HG03460 (cell line): ENCODE measurements at regions not wholly inside any gene's neighbourhood (a gene's known extent, or its start where the extent isn't known, plus 50 kb on each side); places are given as distances from the start of the nearest gene placed in this dataset.

Source experiments
- ATAC-seq: cut with Tn5 transposase; IDR thresholded peaks from one replicate; pipeline ENCODE4 v1.9.1; 2021; ENCODE audit not compliant: unreplicated experiment

- ATAC-seq, result no peak
Observed at GRCh38 chr1:94646786-94647555, 105.4 kb upstream of the F3 start.

- no peak for ATAC-seq
Observed at GRCh38 chr1:94646141-94646643, 104.6 kb upstream of the F3 start.

- ATAC-seq, result no peak
Observed at GRCh38 chr1:94644352-94644751, 102.8 kb upstream of the F3 start.

DNA sequence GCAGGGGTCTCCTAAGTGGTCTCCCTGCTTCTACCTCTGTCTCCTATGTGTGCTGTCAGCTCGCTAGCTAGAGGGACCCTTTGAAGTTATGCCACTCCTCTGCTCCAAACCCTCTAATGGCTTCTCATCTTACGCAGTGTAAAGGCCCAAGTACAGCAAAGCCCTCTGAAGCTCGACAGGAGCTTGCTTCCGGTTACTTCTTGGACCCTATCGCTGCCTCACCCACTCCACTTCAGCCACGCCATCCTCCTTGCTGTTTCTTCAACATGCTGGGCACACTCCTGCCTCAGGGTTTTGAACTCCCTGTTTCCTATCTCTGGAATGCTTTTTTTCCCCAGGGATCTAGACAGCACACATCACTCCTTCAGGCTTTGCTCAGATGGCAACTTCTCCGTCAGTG is 102.3 kb upstream of the F3 start:
- no peak for ATAC-seq

GRCh38 chr1:94642617-94643321 is 101.2 kb upstream of the F3 start:
- ATAC-seq, result no peak

- ATAC-seq, result no peak
Observed at GRCh38 chr1:94641990-94642389, 100.4 kb upstream of the F3 start.

GRCh38 chr1:94640125-94640524 is 98.6 kb upstream of the F3 start:
- ATAC-seq, result no peak

- ATAC-seq, result no peak
Observed at GRCh38 chr1:94637121-94637520, 95.6 kb upstream of the F3 start.

- ATAC-seq, result no peak
Observed at GRCh38 chr1:94636624-94637023, 95.1 kb upstream of the F3 start.

DNA sequence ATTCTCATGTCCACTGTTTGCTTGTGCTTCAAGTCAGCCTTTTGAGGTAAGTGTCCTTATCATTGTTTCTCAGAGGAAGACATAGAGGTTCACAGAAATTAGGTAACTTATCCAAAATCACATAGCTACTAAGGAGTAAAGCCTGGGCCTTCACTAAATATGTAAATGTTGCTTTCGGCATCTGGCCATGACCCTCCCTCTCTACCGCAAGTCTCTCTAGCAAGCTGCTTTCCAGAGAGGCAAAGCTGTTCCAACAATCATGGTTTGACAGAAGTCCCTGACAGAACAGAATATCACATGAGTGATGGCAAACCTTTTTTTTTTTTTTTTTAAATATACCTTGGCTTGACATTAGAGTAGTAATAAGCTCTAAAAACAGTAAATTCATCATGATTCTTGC is 94.5 kb upstream of the F3 start:
- ATAC-seq, result no peak

DNA sequence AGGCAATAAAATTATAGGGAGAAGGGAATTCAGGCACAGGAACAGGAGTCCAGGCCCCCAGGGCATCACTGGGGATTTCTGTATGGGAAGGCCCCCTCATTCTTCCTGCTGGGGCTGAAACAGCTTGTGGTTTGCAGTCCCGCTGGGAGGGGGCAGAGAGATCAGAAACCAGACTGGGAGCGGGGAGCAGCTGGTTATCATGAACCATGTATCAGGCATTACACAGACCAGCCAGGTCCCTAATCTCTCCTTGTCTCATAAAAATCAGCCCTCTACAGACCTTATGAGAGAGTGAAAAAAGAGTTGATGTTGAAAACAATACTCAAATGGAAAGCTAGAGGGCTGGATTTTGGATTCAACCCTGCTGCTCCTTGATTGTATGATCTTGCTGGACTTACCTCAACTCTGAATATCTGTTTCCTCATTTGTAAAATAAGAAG is 93.4 kb upstream of the F3 start:
- no peak for ATAC-seq

DNA sequence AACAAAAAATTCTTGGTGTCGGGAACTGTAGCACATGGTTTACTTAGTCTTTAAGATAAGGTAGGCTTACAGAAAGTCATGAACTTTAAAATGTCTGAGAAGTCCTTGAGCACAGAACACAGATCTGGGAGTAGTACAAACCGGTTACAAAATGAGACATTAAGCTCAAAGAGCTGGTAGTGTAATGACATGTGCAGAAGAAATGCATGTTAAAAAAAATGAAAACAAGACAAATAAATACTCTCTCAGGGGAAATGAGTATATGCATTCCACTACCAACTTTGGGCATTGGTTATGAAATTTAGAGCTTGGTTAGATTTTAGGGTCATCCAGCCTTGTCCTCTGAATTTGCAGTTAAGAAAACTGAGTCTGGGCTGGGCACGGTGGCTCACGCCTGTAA is 91.5 kb upstream of the F3 start:
- ATAC-seq, result no peak

DNA sequence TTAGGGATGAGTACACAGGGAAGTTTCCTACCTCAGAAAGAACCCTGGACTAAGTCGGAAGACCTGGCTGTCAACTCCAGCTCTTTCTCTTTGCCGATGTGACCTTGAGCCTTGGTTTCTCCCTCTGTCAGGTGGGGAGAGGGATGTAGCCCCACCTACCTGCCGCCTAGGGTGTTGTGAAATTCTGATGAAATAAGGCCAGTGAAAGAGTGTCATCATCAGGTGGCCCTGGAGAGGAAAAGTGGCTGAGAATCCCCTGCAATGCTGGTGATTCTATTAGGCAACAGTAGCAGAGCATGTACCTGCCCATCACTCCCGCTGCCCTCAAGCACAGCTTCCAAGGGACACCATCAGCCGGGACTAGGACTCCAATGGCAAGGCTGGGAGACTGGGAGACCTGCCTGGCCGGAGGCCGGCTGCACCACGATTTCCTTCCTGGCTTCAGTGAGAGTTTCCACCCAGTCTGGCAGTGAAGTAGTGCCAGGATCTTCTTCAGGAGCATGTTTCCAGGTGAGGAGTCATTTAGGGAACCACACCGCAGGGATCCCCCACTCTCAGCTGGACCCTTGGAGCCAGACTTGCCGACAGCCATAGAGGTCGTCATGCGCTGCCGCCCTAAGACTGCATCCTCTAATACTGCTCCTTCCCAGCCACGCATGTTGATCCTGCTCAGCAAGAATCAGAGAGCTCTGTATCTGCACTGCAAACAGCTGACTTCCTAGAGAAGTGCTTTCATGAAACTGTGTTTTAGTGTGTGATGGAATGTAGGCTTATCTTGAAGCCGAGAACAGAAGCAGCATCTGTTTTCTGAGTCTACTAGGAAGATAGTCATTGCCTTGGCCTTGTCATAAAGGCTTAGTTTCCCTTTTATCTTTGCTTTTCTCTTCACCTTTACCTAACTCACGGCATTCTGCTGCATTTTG is 88.0 kb upstream of the F3 start:
- ATAC-seq, result no peak

- no peak for ATAC-seq
Observed at GRCh38 chr1:94628499-94628843, 86.9 kb upstream of the F3 start.

- no peak for ATAC-seq
Observed at GRCh38 chr1:94627771-94628498, 86.4 kb upstream of the F3 start.

DNA sequence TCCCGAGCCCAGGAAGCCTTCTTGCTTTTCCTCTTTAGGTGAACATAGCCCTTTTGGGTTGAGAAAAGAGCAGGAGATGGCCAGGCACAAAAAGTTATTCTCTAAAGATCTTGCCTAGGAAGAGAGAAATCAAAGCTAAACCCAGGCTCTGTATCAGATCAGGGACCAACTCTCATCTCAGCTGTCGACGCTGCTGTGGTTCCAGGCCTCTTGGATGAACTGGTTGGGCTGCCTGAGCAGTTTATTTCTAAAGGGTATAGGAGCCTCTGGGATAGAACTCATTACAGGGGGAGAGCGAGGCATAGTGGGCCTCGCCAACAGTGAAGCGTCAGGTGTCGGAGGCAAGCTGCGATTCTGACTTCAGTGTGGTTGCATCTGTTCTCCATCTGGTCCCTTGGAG is 82.6 kb upstream of the F3 start:
- no peak for ATAC-seq

- ATAC-seq, result no peak
Observed at GRCh38 chr1:94623560-94624148, 82.1 kb upstream of the F3 start.

DNA sequence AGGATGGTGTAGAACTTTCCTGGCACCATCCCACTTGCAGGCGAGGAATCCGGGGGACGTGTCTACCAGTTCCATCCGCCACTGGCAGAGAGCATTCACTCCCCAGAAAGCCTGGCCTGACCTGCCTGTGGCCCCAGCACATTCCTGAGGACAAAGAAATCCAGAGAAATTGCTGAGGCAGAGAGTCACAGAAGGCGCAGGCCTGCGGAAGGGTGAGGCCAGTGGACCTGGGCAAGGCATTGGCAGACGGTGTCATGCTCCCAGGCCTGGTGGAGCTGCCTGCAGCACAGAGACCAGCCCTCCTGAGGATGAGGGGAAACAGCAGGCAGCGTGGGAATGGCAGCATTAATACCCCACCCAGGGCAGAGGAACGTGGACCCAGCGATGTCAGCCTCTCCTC is 81.2 kb upstream of the F3 start:
- ATAC-seq, result no peak

GRCh38 chr1:94621802-94622201 is 80.2 kb upstream of the F3 start:
- no peak for ATAC-seq

DNA sequence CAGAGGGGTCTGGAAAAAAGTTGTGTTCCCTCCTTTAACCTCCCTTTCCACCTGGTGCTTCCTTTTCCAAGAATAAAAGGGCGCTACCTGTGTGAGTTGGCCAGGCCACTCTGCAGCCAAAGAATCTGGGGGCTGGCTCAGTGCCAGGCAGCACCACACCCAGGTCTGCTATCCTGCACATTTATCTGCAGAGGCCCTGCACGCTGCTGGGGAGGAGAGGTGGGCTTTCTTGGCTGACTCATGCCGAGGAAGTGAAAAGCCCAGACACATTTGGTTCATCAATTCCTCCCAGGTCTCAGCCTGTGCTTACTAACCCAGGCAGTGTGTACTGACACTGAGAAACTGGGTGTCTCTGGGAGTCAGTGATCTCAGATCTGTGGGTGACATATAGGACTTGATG is 79.8 kb upstream of the F3 start:
- ATAC-seq, result no peak
